DMS79 treated with DMSO at 0.1 percent for 48 hours (cell line): ENCODE measurements at regions not wholly inside any gene's neighbourhood (a gene's known extent, or its start where the extent isn't known, plus 50 kb on each side); places are given as distances from the start of the nearest gene placed in this dataset.

Experiments
- DNase-seq: peaks from one replicate; lab custom pipeline; 2025; lab: John Stamatoyannopoulos, UW

DNA sequence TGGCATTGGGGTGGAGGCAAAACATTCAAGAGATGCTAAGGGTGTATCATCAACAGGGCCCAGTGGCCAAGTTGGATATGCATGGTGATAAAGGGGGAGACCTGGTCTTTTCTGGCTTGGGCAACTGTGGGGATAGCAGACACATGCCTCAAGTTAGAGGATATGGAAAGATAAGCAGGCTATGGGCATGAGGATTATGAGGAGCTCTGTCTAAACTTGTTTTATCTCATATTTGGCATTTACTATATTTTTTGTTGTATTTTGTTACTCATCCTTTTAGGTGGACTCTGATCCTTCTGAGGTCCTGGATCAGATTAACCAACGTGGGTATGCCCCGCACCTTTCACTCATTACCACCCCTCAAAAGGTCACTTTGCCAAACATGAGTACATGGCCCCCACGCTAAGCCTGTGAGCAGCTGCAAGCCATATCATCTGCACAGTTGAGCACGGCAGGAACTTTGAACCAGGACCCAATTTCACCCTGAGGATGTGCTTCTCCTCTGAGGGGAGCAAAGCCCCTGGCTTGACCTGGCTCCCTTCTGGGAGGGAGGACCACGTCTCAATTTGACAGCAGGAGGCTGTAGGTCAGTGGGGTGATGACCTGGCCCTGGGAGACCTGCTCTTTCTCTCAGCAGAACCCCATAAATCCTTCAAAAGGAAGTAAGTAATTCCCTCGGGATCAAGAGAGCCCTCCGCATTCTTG, 71.1 kb upstream of the CD180 start:
- DNase-seq, result peak; percentile 54

- DNase-seq, result no peak
Observed at GRCh38 chr5:67266654-67267350, 70.2 kb upstream of the CD180 start.

DNA sequence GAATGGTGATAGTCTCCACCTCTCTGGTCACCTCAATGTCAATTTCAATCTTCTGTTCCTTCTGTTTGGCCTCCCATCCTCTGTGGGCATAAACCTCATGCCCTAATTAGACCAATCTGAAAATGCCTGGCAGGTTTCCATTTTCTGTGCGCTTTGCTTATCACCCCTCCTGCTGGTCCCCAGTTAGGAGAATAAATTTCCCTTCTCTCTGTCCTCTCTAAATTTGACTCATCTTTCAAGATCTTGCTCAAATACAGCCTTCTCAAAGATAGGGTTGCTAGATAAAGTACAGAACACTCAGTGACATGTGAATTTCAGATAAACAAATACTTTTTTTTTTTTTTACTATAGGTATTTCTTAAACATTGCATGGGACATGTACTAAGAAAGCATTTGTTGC, 69.4 kb upstream of the CD180 start:
- no peak for DNase-seq

- DNase-seq, result no peak
Observed at GRCh38 chr5:67263656-67264408, 67.2 kb upstream of the CD180 start.

DNA sequence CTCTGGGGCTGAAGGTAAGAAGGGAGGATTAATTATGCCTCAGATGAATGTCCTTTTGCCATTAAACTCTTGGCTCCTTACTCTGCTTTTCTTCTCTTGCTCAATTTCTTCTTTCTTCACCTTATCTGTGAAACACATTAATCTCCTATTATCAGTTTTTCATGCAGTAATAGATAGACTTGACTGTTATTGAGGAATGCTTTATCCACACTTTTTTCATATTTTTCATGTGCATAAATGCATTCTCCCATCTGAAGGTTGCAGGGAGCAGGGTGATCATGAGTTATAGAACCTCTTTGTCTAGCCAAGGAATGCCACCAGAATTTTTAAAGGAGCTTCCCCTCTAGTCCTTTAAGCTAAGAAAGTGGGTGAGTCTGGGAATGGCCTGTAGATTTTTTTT, 66.4 kb upstream of the CD180 start:
- DNase-seq, result no peak

- DNase-seq, result no peak
Observed at GRCh38 chr5:67262206-67262605, 65.6 kb upstream of the CD180 start.

DNA sequence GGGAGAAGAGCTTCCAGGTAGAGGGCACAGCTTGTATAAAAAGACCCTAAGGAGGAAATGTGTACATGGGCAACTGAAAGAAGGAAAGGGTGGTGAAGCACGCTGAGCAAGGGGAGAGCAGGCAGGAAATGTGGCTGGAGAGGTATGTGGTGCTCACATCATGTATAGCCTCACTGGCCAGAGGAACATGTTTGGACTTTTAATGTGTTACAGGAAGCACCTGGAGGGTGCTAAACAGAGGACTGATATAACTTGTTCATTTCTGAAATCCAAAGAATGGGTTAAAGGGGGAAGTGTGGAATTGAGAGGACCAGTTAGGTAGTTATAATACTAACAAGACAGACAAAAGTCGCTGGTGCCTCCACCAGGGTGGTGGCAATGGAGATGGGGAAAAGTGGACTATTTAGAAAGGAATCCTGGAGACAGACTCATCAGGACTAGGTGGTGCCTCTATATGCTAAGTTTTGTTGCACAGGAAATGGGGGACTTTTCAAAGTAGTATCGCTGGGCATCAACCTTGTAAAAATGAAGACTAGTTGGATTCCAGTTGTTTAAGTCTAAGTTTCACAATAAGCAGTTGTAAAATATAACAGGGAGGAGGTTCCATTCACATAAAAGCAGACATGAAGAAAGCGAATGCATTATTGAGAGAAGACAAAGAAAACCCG, 63.1 kb upstream of the CD180 start:
- no peak for DNase-seq

DNA sequence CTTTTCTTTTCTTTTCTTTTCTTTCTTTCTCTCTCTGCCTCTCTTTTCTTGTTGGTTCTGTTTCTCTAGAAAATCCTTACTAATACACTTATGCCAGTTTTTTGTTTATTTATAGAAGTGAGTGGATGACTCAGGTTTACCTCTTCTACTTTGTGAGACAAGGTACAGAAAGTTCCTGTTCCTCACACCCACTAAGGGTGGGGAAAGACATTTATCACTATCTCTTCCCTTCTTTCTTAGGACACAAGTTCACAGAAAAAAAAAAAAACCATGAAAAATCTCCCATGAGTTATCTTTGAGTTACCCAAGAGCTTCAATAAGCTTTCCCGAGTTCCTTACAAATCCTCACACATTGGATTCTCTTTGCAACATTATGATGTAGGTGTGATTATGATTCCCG, 60.9 kb upstream of the CD180 start:
- no peak for DNase-seq

GRCh38 chr5:67257077-67257476, 60.5 kb upstream of the CD180 start:
- no peak for DNase-seq

- DNase-seq, result no peak
Observed at GRCh38 chr5:67255881-67256280, 59.3 kb upstream of the CD180 start.

GRCh38 chr5:67253911-67254310, 57.3 kb upstream of the CD180 start:
- DNase-seq, result no peak

GRCh38 chr5:67249590-67249895, 52.9 kb upstream of the CD180 start:
- DNase-seq, result peak; percentile 89

DNA sequence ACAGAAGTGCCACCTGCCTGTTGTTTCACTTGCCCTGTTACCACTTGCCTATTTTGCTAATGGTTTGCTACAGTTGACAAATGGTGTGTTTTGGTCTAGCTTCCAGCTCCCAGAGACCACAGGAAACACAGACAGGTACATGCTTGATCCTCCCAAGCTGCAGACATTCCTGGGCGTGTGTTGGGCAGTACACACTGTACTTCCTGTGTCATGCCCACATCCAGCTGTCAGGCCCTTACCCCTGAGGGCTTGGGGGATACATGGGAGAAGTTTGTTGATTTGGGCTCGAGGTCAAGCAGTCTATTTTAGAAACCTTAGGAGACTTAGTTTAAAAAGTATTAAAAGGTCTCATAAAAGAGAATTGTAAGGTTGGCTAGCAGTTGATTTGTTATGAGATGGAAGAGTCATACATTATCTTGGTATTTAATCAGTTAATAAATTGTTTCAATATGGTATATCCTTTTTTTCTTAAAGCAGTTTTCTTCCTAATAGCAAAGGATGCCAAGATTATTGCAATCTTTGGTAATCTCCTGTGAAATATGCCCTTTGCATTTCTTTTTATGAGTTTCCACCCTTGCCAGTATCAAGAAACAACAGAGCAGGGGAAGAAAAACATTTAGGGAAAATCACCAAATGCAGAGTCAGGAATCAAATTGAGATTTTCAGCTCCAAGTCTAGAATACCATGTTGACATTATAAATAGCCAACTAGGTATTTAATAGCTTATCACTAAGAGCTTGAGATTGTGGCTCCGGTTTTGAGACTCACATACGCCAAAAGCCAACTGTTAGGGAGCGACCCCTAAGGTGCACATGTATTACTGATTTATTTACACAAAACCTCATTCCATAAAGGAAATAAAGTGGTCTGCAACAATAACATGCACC, 52.3 kb upstream of the CD180 start:
- peak; percentile 60 for DNase-seq

DNA sequence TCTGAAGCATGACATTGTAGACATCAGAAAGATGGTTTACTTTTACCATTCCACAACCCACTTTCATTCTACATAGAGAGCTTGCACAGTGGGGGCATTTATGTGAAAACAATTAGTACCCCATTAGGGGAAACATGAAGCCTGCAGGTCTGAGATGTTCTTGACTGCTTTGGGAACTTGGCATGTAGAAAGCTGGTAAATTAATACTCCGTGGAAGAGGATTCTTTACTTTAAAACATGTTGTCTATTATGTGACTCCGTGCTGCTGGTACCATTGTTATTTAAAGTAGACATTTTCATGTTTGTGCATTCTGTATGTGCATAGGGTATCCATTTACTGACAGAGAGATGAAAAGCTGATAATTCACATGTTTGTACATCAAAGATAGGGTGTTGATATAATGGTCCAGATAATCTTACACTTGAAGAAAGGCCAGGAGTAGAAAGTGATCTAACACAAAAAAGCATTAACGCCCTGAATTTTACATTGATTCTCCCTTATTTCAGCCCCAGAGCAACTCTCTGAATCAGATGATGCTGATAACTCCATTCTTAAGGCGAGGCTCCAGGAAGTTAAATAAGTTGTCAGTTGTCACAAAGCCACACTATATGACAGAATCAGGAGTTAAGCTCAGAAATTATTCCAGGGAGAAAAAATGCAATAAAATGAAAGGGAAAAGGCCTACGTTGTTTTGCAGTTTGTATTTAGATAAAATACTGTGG, 50.1 kb upstream of the CD180 start:
- peak; percentile 58 for DNase-seq
